HG03103 (cell line): ENCODE measurements at regions not wholly inside any gene's neighbourhood (a gene's known extent, or its start where the extent isn't known, plus 50 kb on each side); places are given as distances from the start of the nearest gene placed in this dataset.
A peak's percentile ranks its signal among the peaks of the same experiment; 100 is the strongest.
"Not testable (repeated sequence)": the region's sequence is repeated elsewhere in the genome, so short reads cannot be mapped to it uniquely, and the experiment has no call there.

ENCODE experiments used
- ATAC-seq: cut with Tn5 transposase; IDR thresholded peaks from one replicate; pipeline ENCODE4 v1.9.1; 2021; ENCODE audit warnings: low read depth; ENCODE audit not compliant: unreplicated experiment

GRCh38 chr7:113784316-113784715 lies 134.5 kb downstream of the PPP1R3A start:
- no peak for ATAC-seq

GRCh38 chr7:113783403-113783802 lies 135.4 kb downstream of the PPP1R3A start:
- ATAC-seq, result no peak

- no peak for ATAC-seq
These were observed 143.0 kb downstream of the PPP1R3A start for GRCh38 chr7:113775804-113776203.

- no peak for ATAC-seq
These were observed 143.4 kb downstream of the PPP1R3A start for GRCh38 chr7:113775401-113775800.

GRCh38 chr7:113774182-113774807 lies 144.5 kb downstream of the PPP1R3A start:
- peak; percentile 85 for ATAC-seq

- ATAC-seq, result no peak
These were observed 148.6 kb downstream of the PPP1R3A start for GRCh38 chr7:113770146-113770738.

GRCh38 chr7:113768387-113768786 lies 150.4 kb downstream of the PPP1R3A start:
- no peak for ATAC-seq

GRCh38 chr7:113764401-113765035 lies 154.3 kb downstream of the PPP1R3A start:
- ATAC-seq, result no peak

- no peak for ATAC-seq
These were observed 155.6 kb downstream of the PPP1R3A start for GRCh38 chr7:113763226-113763625.

GRCh38 chr7:113756250-113756649 lies 162.6 kb downstream of the PPP1R3A start:
- ATAC-seq, result no peak

GRCh38 chr7:113752689-113753088 lies 166.1 kb downstream of the PPP1R3A start:
- ATAC-seq, result no peak

GRCh38 chr7:113752289-113752688 lies 166.5 kb downstream of the PPP1R3A start:
- no peak for ATAC-seq

GRCh38 chr7:113751547-113751946 lies 167.3 kb downstream of the PPP1R3A start:
- ATAC-seq, result no peak

GRCh38 chr7:113748385-113748784 lies 170.4 kb downstream of the PPP1R3A start:
- not testable (repeated sequence) for ATAC-seq

GRCh38 chr7:113742946-113743431 lies 175.8 kb downstream of the PPP1R3A start:
- ATAC-seq, result not testable (repeated sequence)

GRCh38 chr7:113742377-113742776 lies 176.4 kb downstream of the PPP1R3A start:
- ATAC-seq, result no peak

- no peak for ATAC-seq
These were observed 187.2 kb downstream of the PPP1R3A start for GRCh38 chr7:113731571-113731970.

- ATAC-seq, result no peak
These were observed 188.4 kb downstream of the PPP1R3A start for GRCh38 chr7:113730309-113730955.

- no peak for ATAC-seq
These were observed 191.3 kb downstream of the PPP1R3A start for GRCh38 chr7:113727486-113727885.

- ATAC-seq, result no peak
These were observed 196.8 kb downstream of the PPP1R3A start for GRCh38 chr7:113722006-113722405.

- no peak for ATAC-seq
These were observed 201.1 kb downstream of the PPP1R3A start for GRCh38 chr7:113717739-113718138.
